GM23338 (cell line): ENCODE measurements at regions not wholly inside any gene's neighbourhood (a gene's known extent, or its start where the extent isn't known, plus 50 kb on each side); places are given as distances from the start of the nearest gene placed in this dataset.

Experiments used
- ATAC-seq: fragments of 200-7000 bp; cut with Tn5 transposase; 3 replicates; pipeline ENCODE4 v1.9.1; 2020
- DNase-seq: peaks from one replicate; pipeline ENCODE4 v3.0.0-alpha.2; 2015; ENCODE audit warnings: low spot score
- H2AFZ ChIP-seq: fragments of 200-600 bp; sonication (generic); 2 replicates; pipeline ENCODE4 v1.8.0; 2016; ENCODE audit warnings: antibody characterized with exemption, mild to moderate bottlenecking, moderate library complexity
- H3F3A ChIP-seq: fragments of 200-600 bp; sonication (generic); replicated peaks from 2 replicates; pipeline ENCODE4 v1.8.0; 2017; ENCODE audit warnings: antibody characterized with exemption, mixed run types, low read depth
- H3K27ac ChIP-seq: fragments of 200-600 bp; sonication (generic); 2 replicates; pipeline ENCODE4 v1.6.1; 2016; ENCODE audit warnings: low read depth
- H3K27me3 ChIP-seq: fragments of 200-600 bp; sonication (generic); 2 replicates; pipeline ENCODE4 v1.8.0; 2016; ENCODE audit warnings: mild to moderate bottlenecking, mixed run types, moderate library complexity; ENCODE audit not compliant: insufficient read depth
- H3K36me3 ChIP-seq: fragments of 200-600 bp; sonication (generic); 2 replicates; pipeline ENCODE4 v1.8.0; 2016; ENCODE audit warnings: mild to moderate bottlenecking; ENCODE audit not compliant: insufficient read depth
- H3K4me1 ChIP-seq: fragments of 200-600 bp; sonication (generic); 2 replicates; pipeline ENCODE4 v1.8.0; 2016; ENCODE audit warnings: mild to moderate bottlenecking, moderate library complexity; ENCODE audit not compliant: insufficient read depth
- H3K4me2 ChIP-seq: fragments of 200-600 bp; sonication (generic); 2 replicates; pipeline ENCODE4 v1.7.1; 2017; ENCODE audit warnings: mixed run types
- H3K4me3 ChIP-seq: fragments of 200-600 bp; sonication (generic); 2 replicates; pipeline ENCODE4 v1.6.1; 2016; ENCODE audit warnings: mixed run types
- H3K79me2 ChIP-seq: fragments of 200-600 bp; sonication (generic); replicated peaks from 2 replicates; pipeline ENCODE4 v1.8.0; 2017; ENCODE audit warnings: mild to moderate bottlenecking; ENCODE audit not compliant: insufficient read depth
- H3K9me2 ChIP-seq: fragments of 200-600 bp; sonication (generic); 2 replicates; pipeline ENCODE4 v1.8.0; 2017; ENCODE audit not compliant: insufficient read depth
- H4K20me1 ChIP-seq: fragments of 200-600 bp; sonication (generic); replicated peaks from 2 replicates; pipeline ENCODE4 v1.8.0; 2017; ENCODE audit warnings: mild to moderate bottlenecking; ENCODE audit not compliant: insufficient read depth
- H3K27ac Mint-ChIP-seq: 2 replicates; pipeline ENCODE4 v1.8.0; 2020; ENCODE audit warnings: inconsistent platforms, mild to moderate bottlenecking, moderate library complexity, mixed read lengths
- H3K27me3 Mint-ChIP-seq: 3 replicates; pipeline ENCODE4 v1.8.0; 2022; ENCODE audit warnings: low read depth, mild to moderate bottlenecking, moderate library complexity, mixed read lengths, inconsistent platforms; ENCODE audit not compliant: insufficient read depth, poor library complexity
- H3K36me3 Mint-ChIP-seq: 3 replicates; pipeline ENCODE4 v1.8.0; 2021; ENCODE audit warnings: low read depth, mild to moderate bottlenecking, inconsistent platforms, moderate library complexity, mixed read lengths
- H3K4me1 Mint-ChIP-seq: 3 replicates; pipeline ENCODE4 v1.8.0; 2020; ENCODE audit warnings: mild to moderate bottlenecking, inconsistent platforms, mixed read lengths
- H3K4me3 Mint-ChIP-seq: 3 replicates; pipeline ENCODE4 v1.8.0; 2021; ENCODE audit warnings: moderate library complexity, mild to moderate bottlenecking, inconsistent platforms, mixed read lengths
- H3K9me3 Mint-ChIP-seq: 3 replicates; pipeline ENCODE4 v1.8.0; 2020; ENCODE audit warnings: moderate library complexity, mild to moderate bottlenecking, inconsistent platforms, mixed read lengths
- CREB1 ChIP-seq: fragments of 250-450 bp; sonication (Bioruptor Pico); IDR thresholded peaks from 2 replicates; pipeline ENCODE4 v1.5.0; 2020; ENCODE audit warnings: low read depth, mild to moderate bottlenecking, moderate library complexity
- CTCF ChIP-seq, 2 experiments: fragments of 200-600 bp in 1 of 2; sonication (generic) in 1 of 2; conservative IDR thresholded peaks; 2 replicates each; pipeline versions ENCODE4 v1.5.1 to v1.6.1; 2016 to 2017; ENCODE audit warnings: antibody characterized with exemption in 2 of 2, low read depth in 2 of 2, mild to moderate bottlenecking in 2 of 2, moderate library complexity in 1 of 2
- ETS1 ChIP-seq: IDR thresholded peaks from 2 replicates; pipeline ENCODE4 v1.6.1; 2016; ENCODE audit warnings: antibody characterized with exemption
- EZH2 ChIP-seq: fragments of 200-600 bp; sonication (generic); IDR thresholded peaks from one replicate; pipeline ENCODE4 v1.8.0; 2017; ENCODE audit warnings: antibody characterized with exemption, mild to moderate bottlenecking, low read depth; ENCODE audit not compliant: unreplicated experiment
- EZH2phosphoT487 ChIP-seq: fragments of 200-600 bp; sonication (generic); IDR thresholded peaks from one replicate; pipeline ENCODE4 v1.8.1; 2018; ENCODE audit warnings: antibody characterized with exemption; ENCODE audit not compliant: unreplicated experiment
- JUNB ChIP-seq: IDR thresholded peaks from one replicate; pipeline ENCODE4 v1.6.1; 2016; ENCODE audit warnings: antibody characterized with exemption; ENCODE audit not compliant: unreplicated experiment
- NANOG ChIP-seq: IDR thresholded peaks from 2 replicates; pipeline ENCODE4 v1.6.1; 2016; ENCODE audit warnings: antibody characterized with exemption, borderline replicate concordance
- POLR2AphosphoS5 ChIP-seq: IDR thresholded peaks from 2 replicates; pipeline ENCODE4 v1.6.1; 2016; ENCODE audit warnings: antibody characterized with exemption, low read depth
- REST ChIP-seq: IDR thresholded peaks from one replicate; pipeline ENCODE4 v1.6.1; 2018; ENCODE audit warnings: antibody characterized with exemption; ENCODE audit not compliant: unreplicated experiment
- STAT1 ChIP-seq: IDR thresholded peaks from one replicate; pipeline ENCODE4 v1.6.1; 2016; ENCODE audit warnings: antibody characterized with exemption; ENCODE audit not compliant: unreplicated experiment
- ZNF114 ChIP-seq: fragments of 250-450 bp; sonication (Bioruptor Pico); IDR thresholded peaks from 2 replicates; pipeline ENCODE4 v1.5.0; 2020; ENCODE audit warnings: mild to moderate bottlenecking, moderate library complexity
- ZNF331 ChIP-seq: fragments of 250-450 bp; sonication (Bioruptor Pico); IDR thresholded peaks from 2 replicates; pipeline ENCODE4 v1.5.0; 2020; ENCODE audit warnings: low read depth, mild to moderate bottlenecking, moderate library complexity

GRCh38 chr2:215637651-215638050, 201.8 kb upstream of the FN1 start:
- H3K9me3 Mint-ChIP-seq, result peaks cover 22% of the 10 kb centered on the region; the same call in 2 of the 3 replicates
- Histone ChIP-seq H3K4me2 (no peak overlapping the region), H3F3A (no peaks in the 10 kb centered on the region), H3K27ac (no peak overlapping the region), H4K20me1 (no peaks in the 10 kb centered on the region), H3K4me3 (no peak overlapping the region), H2AFZ (no peak overlapping the region), H3K27me3 (no peaks in the 10 kb centered on the region), H3K36me3 (0 out of 2 replicates have a peak, but pooled peaks cover 11% of the 10 kb centered on the region), H3K4me1 (no peaks in the 10 kb centered on the region), H3K9me2 (peaks cover 4% of the 10 kb centered on the region), H3K79me2 (no peaks in the 10 kb centered on the region)
- H3K27ac Mint-ChIP-seq, result no peak overlapping the region
- H3K36me3 Mint-ChIP-seq, result peaks cover 3% of the 10 kb centered on the region; the same call in 2 of the 3 replicates
- no peak overlapping the region for H3K4me3 Mint-ChIP-seq
- ATAC-seq (no peak), DNase-seq (no peak)
- H3K4me1 Mint-ChIP-seq, result no peaks in the 10 kb centered on the region
- no peaks in the 10 kb centered on the region for H3K27me3 Mint-ChIP-seq
- TF ChIP-seq ZNF331 (CRISPR knock-in tag) (no peak), ZNF114 (CRISPR knock-in tag) (no peak), EZH2phosphoT487 (no peak), JUNB (no peak), CREB1 (CRISPR knock-in tag) (no peak), EZH2 (no peak), REST (no peak), ETS1 (no peak), NANOG (no peak), POLR2AphosphoS5 (no peak), CTCF (conservative IDR thresholded peaks at IDR 0.05; ENCODE audit: low read depth in 2 of 2) (no peak), STAT1 (no peak)
